Upper lobe of right lung (tissue), 1 donor: ENCODE measurements at regions not wholly inside any gene's neighbourhood (a gene's known extent, or its start where the extent isn't known, plus 50 kb on each side); places are given as distances from the start of the nearest gene placed in this dataset.

Experiments
- ATAC-seq: fragments of 200-7000 bp; cut with Tn5 transposase; one replicate; pipeline ENCODE4 v1.9.1; 2020; ENCODE audit warnings: mild to moderate bottlenecking, moderate library complexity
- DNase-seq: peaks from one replicate; pipeline ENCODE4 v3.0.0-alpha.2; 2020
- H3K27ac ChIP-seq: fragments of 200-600 bp; one replicate; pipeline ENCODE4 v1.8.0; 2022
- H3K27me3 ChIP-seq: fragments of 200-600 bp; one replicate; pipeline ENCODE4 v1.8.0; 2022; ENCODE audit warnings: mild to moderate bottlenecking
- H3K36me3 ChIP-seq: fragments of 200-600 bp; one replicate; pipeline ENCODE4 v1.8.0; 2022
- H3K4me1 ChIP-seq: fragments of 200-600 bp; one replicate; pipeline ENCODE4 v1.8.0; 2022
- H3K4me3 ChIP-seq: fragments of 200-600 bp; one replicate; pipeline ENCODE4 v1.8.0; 2022; ENCODE audit warnings: mild to moderate bottlenecking
- H3K9me3 ChIP-seq: fragments of 200-600 bp; one replicate; pipeline ENCODE4 v1.8.0; 2022
- CTCF ChIP-seq: fragments of 200-600 bp; IDR thresholded peaks from one replicate; pipeline ENCODE4 v1.8.0; 2022; ENCODE audit warnings: antibody characterized with exemption
- intact Hi-C: fragments of 100-400 bp; cut with DNase I; formaldehyde crosslinking; loops from one replicate; pipeline ENCODE4 v1.11.0; 2022
- donor health status: DM: no; HTN: yes; CAD: no; lungs with severe emphysema.

- H3K4me1 ChIP-seq = no peaks in the 10 kb centered on the region
- no peak for TF ChIP-seq CTCF
- H3K36me3 ChIP-seq = no peaks in the 10 kb centered on the region
- H3K27me3 ChIP-seq = no peaks in the 10 kb centered on the region
- H3K9me3 ChIP-seq = no peaks in the 10 kb centered on the region
- no peak for ATAC-seq
- intact Hi-C loops = no loop called here
- no peak overlapping the region for H3K27ac ChIP-seq
- DNase-seq = no peak
- no peak overlapping the region for H3K4me3 ChIP-seq
Observed at GRCh38 chr6:138609801-138610430, 110.6 kb upstream of the NHSL1 start.

DNA sequence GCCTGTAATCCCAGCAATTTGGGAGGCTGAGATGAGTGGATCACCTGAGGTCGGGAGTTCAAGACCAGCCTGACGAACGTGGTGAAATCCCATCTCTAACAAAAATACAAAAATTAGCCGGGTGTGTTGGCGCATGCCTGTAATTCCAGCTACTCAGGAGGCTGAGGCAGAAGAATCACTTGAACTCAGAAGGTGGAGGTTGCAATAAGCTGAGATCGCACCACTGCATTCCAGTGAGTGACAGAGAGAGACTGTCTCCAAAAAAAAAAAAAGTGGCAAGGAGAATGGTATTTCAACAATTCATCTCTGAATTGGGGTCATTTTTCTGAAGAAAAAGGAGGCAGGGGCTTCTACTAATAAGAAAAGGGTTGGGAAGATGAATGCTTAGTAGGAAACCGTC is 111.5 kb upstream of the NHSL1 start:
- H3K4me3 ChIP-seq = no peak overlapping the region
- DNase-seq (no peak), ATAC-seq (no peak)
- TF ChIP-seq CTCF = no peak
- H3K27me3 ChIP-seq = no peaks in the 10 kb centered on the region
- no peaks in the 10 kb centered on the region for H3K9me3 ChIP-seq
- H3K36me3 ChIP-seq = no peaks in the 10 kb centered on the region
- H3K4me1 ChIP-seq = no peaks in the 10 kb centered on the region
- H3K27ac ChIP-seq = no peak overlapping the region
- intact Hi-C loops = no loop called here

DNA sequence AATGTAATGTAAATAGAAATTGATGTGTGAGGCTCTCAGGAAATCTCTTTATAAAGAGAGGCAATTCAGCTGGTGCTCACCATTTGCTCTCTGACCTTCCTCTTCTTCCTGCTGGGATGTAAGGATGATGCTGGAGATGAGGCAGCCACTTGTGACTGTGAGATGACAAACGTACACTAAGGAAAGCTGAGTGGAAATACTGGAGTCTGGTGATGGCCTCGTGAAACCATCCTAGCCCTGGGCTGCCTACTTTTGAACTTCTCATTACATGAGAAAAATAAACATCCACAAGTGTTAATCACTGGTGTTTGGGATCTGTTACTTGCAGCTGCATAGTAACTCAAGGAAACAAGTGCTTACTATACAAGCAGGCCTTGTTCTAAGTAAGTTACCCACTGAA is 114.9 kb upstream of the NHSL1 start:
- H3K4me3 ChIP-seq = no peak overlapping the region
- DNase-seq (no peak), ATAC-seq (no peak)
- no peaks in the 10 kb centered on the region for H3K36me3 ChIP-seq
- H3K27me3 ChIP-seq = no peaks in the 10 kb centered on the region
- intact Hi-C loops = no loop called here
- H3K27ac ChIP-seq = no peak overlapping the region
- H3K9me3 ChIP-seq = no peaks in the 10 kb centered on the region
- H3K4me1 ChIP-seq = no peaks in the 10 kb centered on the region
- no peak for TF ChIP-seq CTCF

GRCh38 chr6:138618168-138618567 is 118.9 kb upstream of the NHSL1 start:
- intact Hi-C loops = no loop called here
- Histone ChIP-seq H3K4me3 (no peak overlapping the region), H3K27me3 (no peaks in the 10 kb centered on the region), H3K36me3 (no peaks in the 10 kb centered on the region), H3K27ac (no peak overlapping the region), H3K4me1 (no peaks in the 10 kb centered on the region), H3K9me3 (no peaks in the 10 kb centered on the region)
- DNase-seq = no peak
- no peak for TF ChIP-seq CTCF
- ATAC-seq = no peak

DNA sequence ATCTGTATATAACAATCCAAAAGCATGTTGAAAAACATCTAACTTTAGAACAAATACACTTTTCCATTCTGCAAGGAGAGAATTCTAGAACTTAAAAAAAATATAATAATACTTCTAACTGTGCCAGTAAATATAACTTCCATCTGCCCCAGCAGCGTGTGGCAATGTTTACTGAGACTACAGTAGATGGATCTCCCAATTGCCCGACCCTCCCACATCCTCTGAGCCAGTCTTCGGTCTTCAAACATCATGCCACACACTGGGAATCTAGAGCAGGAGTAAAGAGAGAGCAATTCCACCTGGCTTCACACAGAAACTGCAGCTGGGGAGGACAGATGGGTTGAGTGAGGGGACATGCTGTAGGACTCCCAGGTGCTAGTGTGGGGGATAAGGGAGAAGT is 121.3 kb upstream of the NHSL1 start:
- ATAC-seq = no peak
- Histone ChIP-seq H3K36me3 (no peaks in the 10 kb centered on the region), H3K27me3 (no peaks in the 10 kb centered on the region), H3K4me3 (no peak overlapping the region), H3K9me3 (no peaks in the 10 kb centered on the region), H3K27ac (no peak overlapping the region), H3K4me1 (no peaks in the 10 kb centered on the region)
- no peak for DNase-seq
- intact Hi-C loops = no loop called here
- no peak for TF ChIP-seq CTCF

- H3K27me3 ChIP-seq = no peaks in the 10 kb centered on the region
- no peak for ATAC-seq
- TF ChIP-seq CTCF = no peak
Observed at GRCh38 chr6:138622967-138623366, 123.7 kb upstream of the NHSL1 start.

More at GRCh38 chr6:138622967-138623366, 123.7 kb upstream of the NHSL1 start:
- Histone ChIP-seq H3K36me3 (no peaks in the 10 kb centered on the region), H3K9me3 (no peaks in the 10 kb centered on the region), H3K4me1 (no peaks in the 10 kb centered on the region), H3K4me3 (no peak overlapping the region), H3K27ac (no peak overlapping the region)
- DNase-seq = no peak
- intact Hi-C loops = no loop called here
